Duodenal mucosa (tissue), 2 donors: ENCODE measurements at regions not wholly inside any gene's neighbourhood (a gene's known extent, or its start where the extent isn't known, plus 50 kb on each side); places are given as distances from the start of the nearest gene placed in this dataset.

Experiments
- H3K27ac ChIP-seq: one replicate; pipeline ENCODE4 v1.7.0; 2013; ENCODE audit warnings: low read depth, low read length
- H3K27me3 ChIP-seq, 2 donors: one replicate each; pipeline ENCODE4 v1.7.0; 2013; ENCODE audit warnings: low read length in 2 of 2, control low read depth in 1 of 2; ENCODE audit not compliant: insufficient read depth in 2 of 2, control insufficient read depth in 1 of 2
- H3K36me3 ChIP-seq, 2 donors: one replicate each; pipeline ENCODE4 v1.7.0; 2013; ENCODE audit warnings: low read length in 2 of 2, control low read depth in 1 of 2; ENCODE audit not compliant: insufficient read depth in 2 of 2, control insufficient read depth in 1 of 2
- H3K4me1 ChIP-seq, 2 donors: one replicate each; pipeline ENCODE4 v1.7.0; 2013; ENCODE audit warnings: low read length in 2 of 2, control low read depth in 1 of 2; ENCODE audit not compliant: insufficient read depth in 2 of 2, control insufficient read depth in 1 of 2
- H3K4me3 ChIP-seq, 2 donors: one replicate each; pipeline ENCODE4 v1.7.0; 2013; ENCODE audit warnings: low read length in 2 of 2, low read depth in 1 of 2
- H3K9ac ChIP-seq, 2 donors: one replicate each; pipeline ENCODE4 v1.7.0; 2013; ENCODE audit warnings: low read length in 2 of 2, low read depth in 1 of 2
- H3K9me3 ChIP-seq, 2 donors: one replicate each; pipeline ENCODE4 v1.7.0; 2013; ENCODE audit warnings: low read length in 2 of 2, control low read depth in 1 of 2; ENCODE audit not compliant: control insufficient read depth in 1 of 2

DNA sequence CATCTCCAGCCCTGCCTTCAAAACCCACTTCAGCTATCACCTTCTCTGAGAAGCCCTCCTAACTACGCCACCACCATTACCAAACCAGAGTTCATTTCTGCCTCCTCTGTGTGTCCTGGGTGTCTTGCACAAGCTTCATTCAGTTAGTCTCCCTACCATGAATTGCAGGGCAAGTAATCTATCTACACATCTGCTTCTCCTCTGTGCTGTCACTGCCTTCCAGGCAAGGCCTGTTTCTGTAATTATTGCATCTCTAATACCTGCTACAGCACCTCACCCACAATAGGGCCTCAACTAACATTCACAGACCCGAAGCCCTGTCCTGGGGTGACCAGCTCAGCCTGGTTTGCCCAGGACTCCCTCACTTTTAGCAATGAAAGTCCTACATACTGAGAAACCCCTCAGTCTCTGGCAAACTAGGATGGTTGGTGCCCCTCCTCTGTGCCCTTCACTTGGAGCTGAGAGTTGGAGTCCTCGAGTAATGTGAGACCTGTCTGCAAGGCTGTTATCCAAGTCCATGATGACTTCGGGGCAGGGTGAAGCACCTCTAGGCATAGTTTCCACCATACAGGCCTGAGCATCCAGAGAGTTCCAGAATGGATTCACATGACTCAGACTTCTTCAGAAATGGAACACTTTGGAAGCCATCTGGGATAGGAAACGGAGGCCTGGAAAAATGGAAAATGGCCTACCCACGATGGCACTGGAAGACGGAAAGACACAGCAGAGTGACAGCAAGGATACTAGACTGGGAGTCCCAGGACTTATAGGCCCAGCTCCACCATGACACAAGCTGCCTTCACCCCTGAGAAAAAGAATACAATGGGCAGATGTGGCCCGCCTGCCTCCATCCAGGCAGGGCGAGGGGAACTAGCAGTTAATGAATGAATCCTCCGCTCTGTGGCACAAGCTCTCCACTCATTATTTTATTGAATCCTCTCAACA lies 269.3 kb downstream of the BUD13 start:
- no peaks in the 10 kb centered on the region for H3K36me3 ChIP-seq
- H3K9ac ChIP-seq = no peak overlapping the region
- H3K4me1 ChIP-seq = no peaks in the 10 kb centered on the region
- H3K9me3 ChIP-seq = no peaks in the 10 kb centered on the region
- peaks cover 3 to 19% of the 10 kb centered on the region in 2 donors for H3K27me3 ChIP-seq
- no peak overlapping the region for H3K27ac ChIP-seq
- H3K4me3 ChIP-seq = no peak overlapping the region

DNA sequence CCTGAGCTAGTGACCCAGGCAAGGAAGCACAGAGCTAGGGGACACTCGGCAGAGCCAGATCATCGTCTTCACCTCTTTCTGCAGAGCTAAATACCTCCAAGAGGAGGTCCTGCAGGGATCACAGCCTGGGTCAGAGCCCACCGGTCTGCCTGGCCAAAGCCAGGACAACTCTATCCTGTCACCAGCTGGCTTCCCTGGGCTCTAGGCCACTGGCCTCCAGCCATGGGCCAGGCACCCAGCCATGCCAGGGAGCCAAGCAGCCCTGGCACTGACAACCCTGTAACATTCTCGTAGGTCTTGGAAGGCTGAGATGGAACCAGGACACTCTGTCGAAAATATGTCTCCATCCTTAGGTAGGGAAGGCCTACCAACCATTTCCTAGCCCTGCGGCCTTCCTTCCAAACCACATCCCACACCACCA lies 270.1 kb downstream of the BUD13 start:
- H3K9me3 ChIP-seq = no peaks in the 10 kb centered on the region
- no peaks in the 10 kb centered on the region for H3K36me3 ChIP-seq
- no peak overlapping the region for H3K9ac ChIP-seq
- H3K4me1 ChIP-seq = no peaks in the 10 kb centered on the region
- peaks cover 3 to 13% of the 10 kb centered on the region in 2 donors for H3K27me3 ChIP-seq
- H3K27ac ChIP-seq = no peak overlapping the region
- H3K4me3 ChIP-seq = no peak overlapping the region

DNA sequence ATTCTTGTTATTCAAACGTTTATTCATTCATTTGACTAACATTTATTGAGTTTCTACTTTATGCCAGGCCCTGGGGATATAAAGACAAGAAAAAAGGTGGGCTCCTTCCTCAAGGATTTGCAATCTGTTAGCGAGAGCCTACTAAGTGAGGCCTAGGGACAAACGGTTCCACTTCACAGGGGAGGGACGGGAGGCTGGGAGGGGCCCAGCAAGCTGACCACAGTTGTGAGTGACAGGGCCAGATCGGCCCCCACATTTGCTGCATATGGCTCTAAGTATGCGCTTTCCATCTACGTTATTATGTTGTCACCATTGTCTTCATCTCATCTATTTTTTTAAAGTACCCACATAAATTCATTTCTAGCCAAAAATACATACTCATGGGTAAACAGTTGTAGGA lies 271.1 kb downstream of the BUD13 start:
- Histone ChIP-seq H3K4me3 (no peak overlapping the region), H3K4me1 (no peaks in the 10 kb centered on the region), H3K9me3 (no peaks in the 10 kb centered on the region), H3K9ac (no peak overlapping the region), H3K36me3 (no peaks in the 10 kb centered on the region), H3K27ac (no peak overlapping the region), H3K27me3 (peaks cover 3 to 7% of the 10 kb centered on the region in 2 donors)

DNA sequence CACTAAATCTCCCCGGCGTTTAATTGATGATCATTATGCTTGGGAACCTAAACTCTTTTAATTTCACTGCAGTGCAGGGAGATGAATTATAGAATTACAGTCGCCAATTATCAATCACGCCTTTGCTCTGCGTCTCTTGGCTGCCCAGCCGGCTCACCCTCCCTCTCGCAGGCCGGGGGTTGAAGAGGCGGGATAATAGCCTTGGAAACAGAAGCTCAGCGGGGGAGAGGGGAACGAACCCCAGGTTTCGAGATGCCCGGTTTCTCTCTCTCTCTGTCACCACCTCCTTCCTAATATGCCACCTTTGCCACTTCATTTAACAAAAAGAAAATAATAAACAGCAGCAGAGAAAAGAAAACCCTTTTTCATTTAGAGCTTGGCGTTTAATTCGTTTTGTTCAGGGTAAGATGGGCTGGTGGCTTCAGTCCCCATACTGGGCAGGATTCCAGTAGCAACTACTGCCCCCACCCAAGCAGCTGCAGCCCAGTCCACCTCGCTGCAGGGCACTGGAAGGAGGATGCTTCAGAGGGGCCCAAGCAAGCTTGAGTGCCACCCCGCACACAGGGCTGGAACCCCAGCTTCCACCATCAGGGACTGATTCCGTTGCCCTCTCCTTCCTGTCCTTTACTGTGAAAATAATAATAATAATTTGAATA lies 271.7 kb downstream of the BUD13 start:
- Histone ChIP-seq H3K4me1 (no peaks in the 10 kb centered on the region), H3K4me3 (no peak overlapping the region), H3K36me3 (no peaks in the 10 kb centered on the region), H3K27ac (no peak overlapping the region), H3K9me3 (no peaks in the 10 kb centered on the region), H3K9ac (no peak overlapping the region), H3K27me3 (peaks cover 3 to 7% of the 10 kb centered on the region in 2 donors)

DNA sequence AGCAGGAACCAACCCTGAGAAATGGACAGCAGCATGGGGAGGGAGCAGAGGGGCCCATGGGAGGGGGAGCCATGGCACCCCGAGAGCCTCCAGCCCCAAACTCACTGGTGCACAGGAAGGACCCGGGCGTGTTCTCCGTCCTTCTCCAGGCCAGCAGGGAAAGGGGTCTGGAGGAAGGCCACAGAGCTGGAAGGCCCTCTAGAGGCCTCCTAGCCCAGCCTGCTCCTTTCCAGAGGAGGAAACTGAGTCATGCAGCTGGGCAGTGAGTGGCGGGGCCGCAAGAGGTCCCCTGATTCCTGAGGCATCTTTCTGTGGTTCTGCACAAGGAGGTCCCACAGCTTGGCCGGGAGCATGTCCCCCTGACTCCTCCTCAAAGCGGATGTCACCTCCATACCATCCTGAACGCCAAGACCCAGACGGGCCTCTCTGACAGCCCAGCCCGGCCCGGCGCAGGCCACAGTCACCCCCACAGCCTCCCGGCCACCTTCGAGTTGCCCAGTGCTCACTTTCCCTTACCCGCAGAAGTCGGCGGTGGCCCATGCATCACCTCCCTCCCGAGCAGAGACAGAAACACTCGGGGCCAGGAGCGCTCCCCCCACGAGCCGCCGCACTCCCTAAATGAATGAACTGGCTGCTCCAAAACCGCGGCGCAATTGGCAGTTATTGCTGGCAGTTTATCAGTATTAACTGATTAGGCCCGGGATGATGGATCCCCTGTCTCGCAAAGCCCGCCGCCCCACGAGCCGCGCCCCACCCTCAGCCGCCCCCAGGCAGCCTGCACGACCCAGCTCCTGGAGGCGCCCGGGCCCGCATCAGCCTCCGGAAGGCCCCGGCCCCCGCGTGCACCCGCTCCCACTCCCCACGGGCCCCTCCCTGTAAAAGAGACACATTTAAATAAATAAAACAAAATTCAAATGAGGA lies 272.5 kb downstream of the BUD13 start:
- H3K4me3 ChIP-seq = no peak overlapping the region
- H3K27ac ChIP-seq = no peak overlapping the region
- no peak overlapping the region for H3K9ac ChIP-seq
- no peaks in the 10 kb centered on the region for H3K36me3 ChIP-seq
- no peaks in the 10 kb centered on the region for H3K9me3 ChIP-seq
- H3K27me3 ChIP-seq = peaks cover 3 to 7% of the 10 kb centered on the region in 2 donors
- H3K4me1 ChIP-seq = no peaks in the 10 kb centered on the region

DNA sequence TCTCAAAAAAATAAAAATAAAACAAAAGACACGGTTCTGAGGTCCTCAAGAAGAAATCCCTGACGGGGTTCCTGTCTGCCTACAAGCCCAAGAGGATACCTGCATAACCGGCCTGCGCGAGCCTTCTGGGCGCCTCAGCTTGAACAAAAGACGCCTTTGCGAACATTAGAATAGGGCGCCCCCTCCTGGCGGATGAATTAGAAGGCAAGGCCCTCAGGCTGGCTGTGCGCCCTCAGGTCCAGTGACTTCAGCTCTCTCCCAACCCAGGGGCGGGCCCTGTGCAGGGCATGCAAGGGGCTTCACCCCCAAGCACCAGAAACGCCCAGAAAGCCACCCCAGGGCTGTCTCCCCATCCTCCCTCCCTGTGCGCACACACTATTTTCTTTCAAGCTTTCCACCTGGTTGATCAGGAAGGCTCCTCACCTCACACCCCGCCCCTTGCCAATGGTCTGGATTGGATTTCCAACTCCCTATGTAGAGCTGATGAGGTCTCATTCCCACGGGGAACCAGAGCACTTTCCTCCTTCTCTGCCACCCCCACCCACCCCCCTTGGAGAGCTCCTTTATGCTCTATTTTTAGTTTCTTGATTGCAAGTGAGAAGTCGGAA lies 273.3 kb downstream of the BUD13 start:
- Histone ChIP-seq H3K9me3 (no peaks in the 10 kb centered on the region), H3K27ac (no peak overlapping the region), H3K9ac (no peak overlapping the region), H3K4me1 (no peaks in the 10 kb centered on the region), H3K36me3 (no peaks in the 10 kb centered on the region), H3K4me3 (no peak overlapping the region), H3K27me3 (peaks cover 3 to 7% of the 10 kb centered on the region in 2 donors)

DNA sequence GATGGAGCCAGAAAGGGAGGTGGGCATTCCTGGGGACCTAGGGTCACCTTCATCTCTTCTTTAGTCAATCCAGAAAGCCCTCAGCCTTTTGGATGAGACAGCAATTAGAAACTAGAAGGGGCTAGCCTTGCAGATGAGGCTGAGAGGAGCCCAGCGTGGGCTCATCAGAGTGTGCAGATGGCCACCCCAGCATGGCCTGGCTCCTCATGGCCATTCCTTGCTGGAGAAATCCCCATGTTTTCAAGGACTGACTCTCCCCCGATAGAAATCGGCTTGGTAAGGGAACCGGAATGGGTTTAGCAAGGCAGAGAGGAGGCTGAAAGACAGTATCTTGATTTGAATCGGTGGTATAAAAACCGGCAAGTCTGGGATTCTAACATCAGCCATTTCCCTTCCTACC lies 274.6 kb downstream of the BUD13 start:
- Histone ChIP-seq H3K27ac (no peak overlapping the region), H3K27me3 (peaks cover 3 to 7% of the 10 kb centered on the region in 2 donors), H3K36me3 (no peaks in the 10 kb centered on the region), H3K4me3 (no peak overlapping the region), H3K9ac (no peak overlapping the region), H3K9me3 (no peaks in the 10 kb centered on the region), H3K4me1 (no peaks in the 10 kb centered on the region)

DNA sequence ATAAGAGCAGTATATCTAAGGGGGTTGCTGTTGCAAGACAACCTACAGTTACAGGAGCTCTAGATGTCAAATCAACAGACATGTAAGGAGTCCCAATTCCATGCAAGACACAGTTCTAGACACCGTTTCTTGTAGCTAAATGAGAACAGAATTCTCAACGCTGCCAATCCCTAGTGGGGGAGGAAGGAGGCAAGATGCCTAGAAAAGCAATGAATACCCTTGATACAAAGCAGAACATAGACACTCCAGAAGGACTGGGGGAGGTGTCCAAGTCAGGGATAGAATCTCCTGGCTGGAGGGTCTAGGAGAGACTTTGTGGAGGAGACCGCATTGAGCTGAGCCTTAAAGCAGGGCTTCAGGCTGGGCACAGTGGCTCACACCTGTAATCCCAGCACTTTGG lies 280.2 kb downstream of the BUD13 start:
- no peaks in the 10 kb centered on the region for H3K4me1 ChIP-seq
- no peaks in the 10 kb centered on the region for H3K36me3 ChIP-seq
- H3K27ac ChIP-seq = no peak overlapping the region
- no peak overlapping the region for H3K9ac ChIP-seq
- H3K4me3 ChIP-seq = no peak overlapping the region
- H3K9me3 ChIP-seq = no peaks in the 10 kb centered on the region
- peaks cover 0 to 12% of the 10 kb centered on the region in 2 donors for H3K27me3 ChIP-seq

DNA sequence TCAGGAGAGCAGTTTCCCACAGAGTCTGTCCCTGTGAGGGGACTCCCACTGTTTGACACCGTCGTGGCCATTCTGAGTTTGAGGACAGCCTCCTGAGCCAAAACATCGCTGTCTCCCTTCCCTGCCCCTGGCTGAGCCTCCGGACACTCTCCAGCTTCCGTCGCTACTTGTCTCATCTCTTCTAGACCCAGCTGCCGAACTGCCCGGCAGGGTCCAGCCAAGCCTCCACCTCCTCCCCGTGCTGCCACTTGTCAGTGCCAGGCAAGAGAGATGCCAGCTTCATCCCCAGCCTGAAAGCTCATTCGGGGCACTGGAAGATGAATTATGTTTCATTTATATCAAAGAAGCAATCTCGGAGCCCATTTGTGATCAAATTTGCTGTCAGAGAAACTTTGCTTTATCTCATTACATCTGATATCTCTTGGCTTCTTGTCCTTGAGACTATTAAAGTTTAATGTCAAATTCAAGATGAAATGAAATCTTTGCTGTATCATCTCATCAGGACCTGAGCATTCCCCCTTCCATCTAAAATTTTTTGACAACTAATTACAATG lies 283.9 kb downstream of the BUD13 start:
- Histone ChIP-seq H3K36me3 (no peaks in the 10 kb centered on the region), H3K27me3 (peaks cover 0 to 12% of the 10 kb centered on the region in 2 donors), H3K9me3 (no peaks in the 10 kb centered on the region), H3K4me3 (no peak overlapping the region), H3K27ac (no peak overlapping the region), H3K4me1 (no peaks in the 10 kb centered on the region), H3K9ac (no peak overlapping the region)
